Right ventricle myocardium superior (tissue), 1 donor: ENCODE measurements at regions not wholly inside any gene's neighbourhood (a gene's known extent, or its start where the extent isn't known, plus 50 kb on each side); places are given as distances from the start of the nearest gene placed in this dataset.
"Not testable (repeated sequence)": the region's sequence is repeated elsewhere in the genome, so short reads cannot be mapped to it uniquely, and the experiment has no call there.

ENCODE experiments used
- ATAC-seq: fragments of 200-7000 bp; cut with Tn5 transposase; one replicate; pipeline ENCODE4 v1.9.1; 2020; ENCODE audit warnings: mild to moderate bottlenecking; ENCODE audit not compliant: poor library complexity
- DNase-seq: peaks from one replicate; pipeline ENCODE4 v3.0.0-alpha.2; 2020
- intact Hi-C: fragments of 100-400 bp; cut with DNase I; formaldehyde crosslinking; loops from one replicate; pipeline ENCODE4 v1.11.2; 2022
- donor health status: DM: no; HTN: yes; CAD: no; lungs with severe emphysema.

- DNase-seq, ATAC-seq, intact Hi-C loops: not testable (repeated sequence)
Measured at GRCh38 chr9:62908271-62908670, 1718.4 kb downstream of the SPATA31A7 start.

DNA sequence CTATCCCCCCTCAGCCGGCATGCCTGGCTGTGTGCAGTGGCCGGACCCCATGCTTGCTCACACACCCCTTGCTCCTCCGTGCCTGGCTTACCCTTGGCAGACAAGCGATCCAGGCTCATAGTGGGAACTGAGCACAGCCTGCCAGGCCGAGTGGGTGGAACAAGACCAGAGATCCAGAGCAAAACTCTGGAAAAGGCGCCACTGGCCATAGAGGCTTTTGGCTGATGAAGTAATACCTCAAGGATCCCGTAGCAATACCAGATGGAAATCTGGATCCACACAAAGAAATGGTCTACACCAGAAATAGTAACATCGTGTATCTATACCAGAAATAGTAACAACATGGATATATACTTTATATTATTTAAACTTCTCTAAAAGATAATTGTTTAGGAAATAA lies 1719.6 kb downstream of the SPATA31A7 start:
- DNase-seq, intact Hi-C loops, ATAC-seq: not testable (repeated sequence)

DNA sequence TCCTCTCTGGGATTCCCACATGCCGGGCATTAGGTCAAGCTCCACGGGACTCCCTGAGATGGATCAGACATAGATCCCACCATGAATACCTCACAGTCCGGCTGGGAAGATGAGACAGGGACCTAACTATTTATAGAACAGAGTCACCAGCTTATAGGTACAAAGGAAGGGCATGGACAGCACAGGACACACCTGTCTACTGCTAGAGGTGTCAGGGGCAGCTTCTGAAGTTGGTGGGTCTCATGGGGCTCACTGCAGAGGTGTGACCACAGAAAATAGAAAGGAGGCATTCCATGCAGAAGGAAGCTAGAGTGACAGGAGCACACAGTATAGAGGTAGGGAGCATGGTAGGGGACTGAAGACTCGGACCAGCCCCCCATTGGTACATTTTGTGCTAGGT lies 1722.4 kb downstream of the SPATA31A7 start:
- intact Hi-C loops, DNase-seq, ATAC-seq: not testable (repeated sequence)

- ATAC-seq, DNase-seq, intact Hi-C loops: not testable (repeated sequence)
Measured at GRCh38 chr9:62915168-62915567, 1725.3 kb downstream of the SPATA31A7 start.

DNA sequence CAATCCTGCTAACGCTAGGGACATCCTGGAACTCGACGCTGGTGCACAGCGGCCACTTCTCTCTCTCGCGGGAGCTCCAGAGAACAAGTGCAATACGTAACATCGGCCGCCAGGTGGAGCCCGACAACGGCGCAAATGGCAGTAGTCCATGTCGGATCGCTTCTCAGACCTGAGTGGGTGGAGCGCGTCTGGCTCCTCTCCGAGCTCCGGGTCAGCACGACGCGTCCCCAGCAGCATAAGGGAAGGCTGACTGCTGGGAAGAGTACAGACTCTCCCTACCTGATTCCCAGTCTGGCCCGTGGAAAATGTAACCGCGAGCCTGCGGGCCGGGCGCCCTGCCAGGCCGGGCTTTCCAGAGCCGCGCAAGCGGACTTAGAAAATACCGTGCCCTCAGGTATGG lies 1725.8 kb downstream of the SPATA31A7 start:
- ATAC-seq, result peak; percentile 100
- intact Hi-C loops, DNase-seq: not testable (repeated sequence)

GRCh38 chr9:62918648-62919385 lies 1729.0 kb downstream of the SPATA31A7 start:
- DNase-seq, intact Hi-C loops: not testable (repeated sequence)

DNA sequence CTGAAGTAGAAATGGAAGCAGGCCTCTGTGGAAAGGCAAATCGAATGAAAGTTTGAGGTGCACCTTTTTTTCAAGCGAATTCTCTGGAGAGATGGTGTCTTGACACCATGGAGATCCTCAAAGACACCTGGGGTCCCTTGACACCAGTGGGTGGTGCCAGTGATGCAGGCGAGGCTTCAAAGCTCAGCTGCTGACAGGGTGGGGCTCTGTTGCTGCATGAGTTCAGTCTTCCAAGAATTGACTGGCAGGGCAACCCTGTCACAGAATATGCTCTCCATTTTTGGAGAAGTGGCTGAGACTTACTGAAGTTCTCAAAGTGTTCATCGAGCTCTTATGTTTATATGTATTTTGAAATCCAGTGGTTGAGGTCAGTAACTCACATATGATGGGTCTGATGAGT lies 1741.6 kb downstream of the SPATA31A7 start:
- DNase-seq, intact Hi-C loops: not testable (repeated sequence)

More at GRCh38 chr9:62918648-62919385, 1729.0 kb downstream of the SPATA31A7 start:
- ATAC-seq, result not testable (repeated sequence)

DNA sequence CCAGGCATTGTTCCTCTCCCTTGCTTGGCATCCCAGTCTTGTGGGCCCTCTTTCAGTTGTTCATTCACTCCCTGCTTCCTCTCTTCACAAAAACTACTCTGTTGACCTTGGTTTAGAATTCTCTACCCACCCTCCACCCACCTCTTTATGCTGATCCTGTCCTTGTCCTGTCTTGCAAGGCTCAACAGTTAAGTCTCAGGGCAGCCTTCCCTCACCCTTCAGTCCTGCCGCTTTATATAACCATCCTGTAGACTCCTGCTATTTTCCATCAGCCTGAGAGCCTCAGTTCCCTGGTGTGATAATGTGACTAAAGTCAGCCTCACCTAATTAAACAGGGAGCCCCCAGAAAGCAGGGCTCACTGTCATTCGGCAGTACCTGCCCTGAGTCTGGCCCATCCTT lies 1763.0 kb downstream of the SPATA31A7 start:
- DNase-seq, intact Hi-C loops, ATAC-seq: not testable (repeated sequence)

More for the DNA sequence above, 1741.6 kb downstream of the SPATA31A7 start:
- not testable (repeated sequence) for ATAC-seq
